SU-DHL-6 (cell line): ENCODE measurements at regions not wholly inside any gene's neighbourhood (a gene's known extent, or its start where the extent isn't known, plus 50 kb on each side); places are given as distances from the start of the nearest gene placed in this dataset.
"Not testable (repeated sequence)": the region's sequence is repeated elsewhere in the genome, so short reads cannot be mapped to it uniquely, and the experiment has no call there.

Source experiments
- H2AFZ ChIP-seq: fragments of 200-600 bp; sonication (generic); 2 replicates; pipeline ENCODE4 v1.6.1; 2014; ENCODE audit warnings: low read depth, mild to moderate bottlenecking, moderate library complexity, mixed read lengths, antibody characterized with exemption, low read length; ENCODE audit not compliant: severe bottlenecking
- H3F3A ChIP-seq: fragments of 200-600 bp; shearing (Covaris generic); 2 replicates; pipeline ENCODE4 v1.6.0; 2016; ENCODE audit warnings: antibody characterized with exemption, mild to moderate bottlenecking; ENCODE audit not compliant: insufficient read depth
- H3K27ac ChIP-seq: fragments of 200-600 bp; sonication (generic); 2 replicates; pipeline ENCODE4 v1.5.1; 2016; ENCODE audit warnings: low read depth, mild to moderate bottlenecking, low read length, moderate library complexity, mixed read lengths
- H3K27me3 ChIP-seq: fragments of 200-600 bp; sonication (generic), shearing (Covaris generic); 2 replicates; pipeline ENCODE4 v1.6.0; 2014; ENCODE audit warnings: mild to moderate bottlenecking, low read length
- H3K36me3 ChIP-seq: fragments of 200-600 bp; sonication (generic); 2 replicates; pipeline ENCODE4 v1.6.1; 2014; ENCODE audit warnings: mild to moderate bottlenecking, low read length, mixed read lengths
- H3K4me2 ChIP-seq: fragments of 300-600, 200-600 bp; shearing (Covaris generic), sonication (generic); 2 replicates; pipeline ENCODE4 v1.6.0; 2014; ENCODE audit warnings: low read length, low read depth, mild to moderate bottlenecking; ENCODE audit not compliant: poor library complexity, severe bottlenecking
- H3K4me3 ChIP-seq: fragments of 200-600 bp; sonication (generic); 2 replicates; pipeline ENCODE4 v1.5.1; 2014; ENCODE audit warnings: antibody characterized with exemption, low read length, mild to moderate bottlenecking, mixed read lengths; ENCODE audit not compliant: insufficient read depth, poor library complexity, severe bottlenecking
- H3K79me2 ChIP-seq: fragments of 200-600 bp; sonication (generic); 2 replicates; pipeline ENCODE4 v1.6.1; 2014; ENCODE audit warnings: mild to moderate bottlenecking, low read length, moderate library complexity; ENCODE audit not compliant: insufficient read depth
- H3K9ac ChIP-seq: fragments of 200-600 bp; sonication (generic); 2 replicates; pipeline ENCODE4 v1.7.0; 2014; ENCODE audit warnings: mild to moderate bottlenecking, low read length
- H3K9me2 ChIP-seq: fragments of 200-600 bp; sonication (generic); replicated peaks from 2 replicates; pipeline ENCODE4 v1.6.1; 2014; ENCODE audit warnings: low read length; ENCODE audit not compliant: insufficient read depth
- H3K9me3 ChIP-seq: fragments of 200-600 bp; sonication (generic); 2 replicates; pipeline ENCODE4 v1.6.1; 2014; ENCODE audit warnings: low read length, mixed read lengths; ENCODE audit not compliant: insufficient read depth
- H4K20me1 ChIP-seq: fragments of 200-600 bp; sonication (generic); 2 replicates; pipeline ENCODE4 v1.6.1; 2014; ENCODE audit warnings: low read depth, mild to moderate bottlenecking, antibody characterized with exemption, low read length, moderate library complexity, mixed read lengths
- CTCF ChIP-seq: fragments of 200-600 bp; sonication (generic); IDR thresholded peaks from one replicate; pipeline ENCODE4 v1.5.1; 2017; ENCODE audit warnings: antibody characterized with exemption, mild to moderate bottlenecking, low read length, moderate library complexity; ENCODE audit not compliant: insufficient read depth, poor library complexity, severe bottlenecking
- EZH2phosphoT487 ChIP-seq: fragments of 200-600 bp; sonication (generic), shearing (Covaris generic); conservative IDR thresholded peaks from 2 replicates; pipeline ENCODE4 v1.6.1; 2018; ENCODE audit warnings: mild to moderate bottlenecking, antibody characterized with exemption, low read length, moderate library complexity, mixed read lengths

DNA sequence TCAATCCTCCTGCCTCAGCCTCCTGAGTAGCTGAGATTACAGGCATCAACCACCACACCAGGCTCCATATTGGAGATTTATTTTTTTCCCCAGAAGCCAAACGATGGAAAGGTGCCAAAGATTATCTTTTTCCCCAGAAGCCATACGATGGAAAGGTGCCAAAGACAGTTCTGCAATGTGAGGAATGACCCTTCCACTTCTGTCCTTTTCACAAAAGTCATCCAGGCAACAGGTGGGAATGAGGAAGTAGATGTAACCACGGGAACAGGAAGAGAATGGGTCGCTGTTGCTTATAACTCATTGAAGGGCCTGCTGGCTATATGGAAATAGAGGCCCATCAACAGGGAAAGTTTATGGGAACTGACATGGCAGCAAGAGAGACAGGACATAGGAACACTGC, 233.7 kb upstream of the MSX2 start:
- Histone ChIP-seq H3K9me2 (no peaks in the 10 kb centered on the region), H2AFZ (no peak overlapping the region), H3K27ac (no peak overlapping the region), H3F3A (no peaks in the 10 kb centered on the region), H3K9ac (no peak overlapping the region), H3K27me3 (no peaks in the 10 kb centered on the region), H3K36me3 (no peaks in the 10 kb centered on the region), H3K9me3 (no peaks in the 10 kb centered on the region), H3K4me2 (no peak overlapping the region), H4K20me1 (no peaks in the 10 kb centered on the region), H3K79me2 (no peaks in the 10 kb centered on the region), H3K4me3 (no peak overlapping the region)
- TF ChIP-seq EZH2phosphoT487 (no peak), CTCF (no peak)

GRCh38 chr5:174491265-174491664, 233.1 kb upstream of the MSX2 start:
- TF ChIP-seq CTCF (no peak), EZH2phosphoT487 (no peak)
- no peaks in the 10 kb centered on the region for H3F3A ChIP-seq
- H3K9ac ChIP-seq: no peak overlapping the region
- H3K27me3 ChIP-seq: no peaks in the 10 kb centered on the region
- no peak overlapping the region for H2AFZ ChIP-seq
- H3K9me3 ChIP-seq: no peaks in the 10 kb centered on the region
- H3K79me2 ChIP-seq: no peaks in the 10 kb centered on the region
- H3K9me2 ChIP-seq: no peaks in the 10 kb centered on the region
- no peak overlapping the region for H3K4me2 ChIP-seq
- H4K20me1 ChIP-seq: no peaks in the 10 kb centered on the region
- no peaks in the 10 kb centered on the region for H3K36me3 ChIP-seq
- H3K27ac ChIP-seq: no peak overlapping the region
- no peak overlapping the region for H3K4me3 ChIP-seq

GRCh38 chr5:174491761-174492350, 232.5 kb upstream of the MSX2 start:
- no peak overlapping the region for H3K9ac ChIP-seq
- no peak overlapping the region for H3K4me3 ChIP-seq
- no peak overlapping the region for H3K27ac ChIP-seq
- no peaks in the 10 kb centered on the region for H3K9me2 ChIP-seq
- no peaks in the 10 kb centered on the region for H3K27me3 ChIP-seq
- no peaks in the 10 kb centered on the region for H3K9me3 ChIP-seq
- H4K20me1 ChIP-seq: no peaks in the 10 kb centered on the region
- no peak overlapping the region for H2AFZ ChIP-seq
- H3K4me2 ChIP-seq: no peak overlapping the region
- TF ChIP-seq EZH2phosphoT487: no peak
- H3K36me3 ChIP-seq: no peaks in the 10 kb centered on the region
- H3K79me2 ChIP-seq: no peaks in the 10 kb centered on the region
- no peaks in the 10 kb centered on the region for H3F3A ChIP-seq

- H3K27ac ChIP-seq: no peak overlapping the region
- no peaks in the 10 kb centered on the region for H3K9me2 ChIP-seq
- no peaks in the 10 kb centered on the region for H4K20me1 ChIP-seq
- TF ChIP-seq CTCF (no peak), EZH2phosphoT487 (no peak)
- no peak overlapping the region for H2AFZ ChIP-seq
- no peak overlapping the region for H3K4me3 ChIP-seq
- no peak overlapping the region for H3K9ac ChIP-seq
- H3K79me2 ChIP-seq: no peaks in the 10 kb centered on the region
- no peaks in the 10 kb centered on the region for H3F3A ChIP-seq
- H3K27me3 ChIP-seq: no peaks in the 10 kb centered on the region
- H3K4me2 ChIP-seq: no peak overlapping the region
- no peaks in the 10 kb centered on the region for H3K36me3 ChIP-seq
- H3K9me3 ChIP-seq: no peaks in the 10 kb centered on the region
Measured at GRCh38 chr5:174493530-174493929, 230.9 kb upstream of the MSX2 start.

- not testable (repeated sequence) for H3K27me3 ChIP-seq, H4K20me1 ChIP-seq, H3K4me2 ChIP-seq, H3K9me2 ChIP-seq, H3K79me2 ChIP-seq, H3K27ac ChIP-seq, H3F3A ChIP-seq, H2AFZ ChIP-seq, H3K9me3 ChIP-seq, H3K9ac ChIP-seq, H3K36me3 ChIP-seq, H3K4me3 ChIP-seq
Measured at GRCh38 chr5:174497939-174498338, 226.4 kb upstream of the MSX2 start.

DNA sequence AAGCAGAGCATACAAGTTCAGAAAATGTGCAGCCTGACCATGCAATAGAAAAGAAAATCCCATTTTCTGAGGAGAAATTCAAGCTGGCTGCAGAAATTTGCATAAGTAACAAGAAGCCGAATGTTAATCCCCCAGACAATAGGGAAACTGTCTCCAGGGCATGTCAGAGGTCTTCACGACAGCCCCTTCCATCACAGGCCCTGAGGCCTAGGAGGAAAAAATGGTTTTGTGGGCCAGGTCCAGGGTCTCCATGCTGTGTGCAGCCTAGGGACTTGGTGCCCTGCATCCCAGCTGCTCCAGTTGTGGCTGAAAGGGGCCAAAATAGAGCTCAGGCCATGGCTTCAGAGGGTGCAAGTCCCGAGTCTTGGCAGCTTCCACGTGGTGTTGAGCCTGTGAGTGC, 225.8 kb upstream of the MSX2 start:
- not testable (repeated sequence) for H3K79me2 ChIP-seq, H3K9me2 ChIP-seq, H3K27me3 ChIP-seq, H3K9me3 ChIP-seq, H3K36me3 ChIP-seq, H3K4me3 ChIP-seq, H3K27ac ChIP-seq, H2AFZ ChIP-seq, H3K4me2 ChIP-seq, H3K9ac ChIP-seq, H3F3A ChIP-seq, H4K20me1 ChIP-seq
